ENCODE measurements at regions not wholly inside any gene's neighbourhood (a gene's known extent, or its start where the extent isn't known, plus 50 kb on each side); places are given as distances from the start of the nearest gene placed in this dataset.

DNA sequence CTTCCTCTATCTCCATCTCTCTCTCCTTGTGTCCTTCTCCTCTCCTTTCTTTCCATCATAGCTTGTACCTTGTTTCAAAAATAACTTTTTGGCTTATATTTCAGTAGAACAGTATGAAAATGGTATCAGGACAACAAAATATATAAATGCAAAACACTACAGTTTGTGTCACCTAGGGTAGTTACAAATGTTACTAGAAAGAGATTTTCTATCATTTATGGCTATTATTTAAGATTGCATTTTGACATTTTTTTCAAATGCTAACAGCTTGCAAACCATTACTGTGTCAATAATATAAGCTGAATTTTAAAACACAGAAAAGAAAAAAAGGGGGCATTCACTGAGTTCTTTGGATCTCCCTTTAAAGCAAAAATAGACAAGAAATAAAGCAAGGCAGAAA, 392.3 kb upstream of the LRRC4C start:
- ChIA-PET CTCF (ENCODE audit: partially characterized antibody) (no interaction called here), POLR2A (ENCODE audit: partially characterized antibody) (no interaction called here)
- no peak overlapping the region for H3K4me3 ChIP-seq (ENCODE audit: low read length in 2 of 2)
- Mint-ChIP-seq H3K27me3 (no peaks in the 10 kb centered on the region), H3K4me3 (no peak overlapping the region), H3K36me3 (no peaks in the 10 kb centered on the region), H3K27ac (no peak overlapping the region), H3K4me1 (no peaks in the 10 kb centered on the region), H3K9me3 (peaks cover 3 to 30% (median 17%) of the 10 kb centered on the region in 8 donors)
- no peaks in the 10 kb centered on the region for H3K36me3 ChIP-seq (ENCODE audit: insufficient read depth, low read length)
- H3K4me1 ChIP-seq (ENCODE audit: insufficient read depth, low read length): no peaks in the 10 kb centered on the region
- H3K27me3 ChIP-seq (ENCODE audit: insufficient read depth, low read length): no peaks in the 10 kb centered on the region
- DNase-seq: no peak
- peaks cover 0 to 4% of the 10 kb centered on the region in 2 donors for H3K9me3 ChIP-seq (ENCODE audit: control insufficient read depth in 1 of 2, low read length in 2 of 2)
- intact Hi-C loops (cut with micrococcal nuclease): no loop called here
- H3K27ac ChIP-seq (ENCODE audit: low read depth, low read length): no peak overlapping the region

- no peak for DNase-seq
- no peaks in the 10 kb centered on the region for H3K27me3 ChIP-seq (ENCODE audit: insufficient read depth, low read length)
- no peak overlapping the region for H3K4me3 ChIP-seq (ENCODE audit: low read length in 2 of 2)
- no peak overlapping the region for H3K4me3 Mint-ChIP-seq
- ChIA-PET CTCF (ENCODE audit: partially characterized antibody) (no interaction called here), POLR2A (ENCODE audit: partially characterized antibody) (no interaction called here)
- H3K36me3 Mint-ChIP-seq: no peaks in the 10 kb centered on the region
- no peaks in the 10 kb centered on the region for H3K4me1 ChIP-seq (ENCODE audit: insufficient read depth, low read length)
- intact Hi-C loops (cut with micrococcal nuclease): no loop called here
- H3K4me1 Mint-ChIP-seq: no peaks in the 10 kb centered on the region
- no peak overlapping the region for H3K27ac ChIP-seq (ENCODE audit: low read depth, low read length)
- H3K27ac Mint-ChIP-seq: no peak overlapping the region
- no peaks in the 10 kb centered on the region for H3K9me3 ChIP-seq (ENCODE audit: control insufficient read depth in 1 of 2, low read length in 2 of 2)
- peaks cover 0 to 20% (median 10%) of the 10 kb centered on the region in 8 donors for H3K9me3 Mint-ChIP-seq
- H3K27me3 Mint-ChIP-seq: no peaks in the 10 kb centered on the region
- H3K36me3 ChIP-seq (ENCODE audit: insufficient read depth, low read length): no peaks in the 10 kb centered on the region
Observed at GRCh38 chr11:41861838-41862237, 402.4 kb upstream of the LRRC4C start.

DNA sequence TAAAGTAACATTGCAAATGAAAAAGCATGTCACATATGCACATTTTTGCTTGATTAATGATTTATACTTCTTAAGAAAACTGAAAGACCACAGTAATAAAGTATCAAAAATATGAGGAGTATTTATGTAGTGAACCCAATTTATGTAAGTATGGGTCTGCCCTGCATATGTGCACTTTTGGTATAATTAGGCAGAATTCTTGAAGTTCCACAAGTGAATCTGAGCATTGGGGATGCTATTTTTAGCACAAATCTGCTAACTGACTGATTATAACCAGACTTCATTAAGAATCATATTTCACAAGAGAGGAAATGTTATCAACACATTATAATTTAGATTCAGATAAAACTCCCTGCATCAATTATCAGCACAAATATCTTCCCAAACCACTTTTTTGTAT, 407.1 kb upstream of the LRRC4C start:
- ChIA-PET CTCF (ENCODE audit: partially characterized antibody) (no interaction called here), POLR2A (ENCODE audit: partially characterized antibody) (no interaction called here)
- Histone ChIP-seq H3K27ac (ENCODE audit: low read depth, low read length) (no peak overlapping the region), H3K27me3 (ENCODE audit: insufficient read depth, low read length) (no peaks in the 10 kb centered on the region), H3K9me3 (ENCODE audit: control insufficient read depth in 1 of 2, low read length in 2 of 2) (no peaks in the 10 kb centered on the region), H3K36me3 (ENCODE audit: insufficient read depth, low read length) (no peaks in the 10 kb centered on the region), H3K4me3 (ENCODE audit: low read length in 2 of 2) (no peak overlapping the region), H3K4me1 (ENCODE audit: insufficient read depth, low read length) (no peaks in the 10 kb centered on the region)
- Mint-ChIP-seq H3K4me3 (no peak overlapping the region), H3K9me3 (peaks cover 0 to 10% (median 8%) of the 10 kb centered on the region in 8 donors), H3K4me1 (no peaks in the 10 kb centered on the region), H3K36me3 (no peaks in the 10 kb centered on the region), H3K27ac (no peak overlapping the region), H3K27me3 (no peaks in the 10 kb centered on the region)
- intact Hi-C loops (cut with micrococcal nuclease): no loop called here
- DNase-seq: no peak

- no peaks in the 10 kb centered on the region for H3K4me1 Mint-ChIP-seq
- no peaks in the 10 kb centered on the region for H3K27me3 ChIP-seq (ENCODE audit: insufficient read depth, low read length)
Observed at GRCh38 chr11:41868606-41869005, 409.2 kb upstream of the LRRC4C start.

GRCh38 chr11:41872426-41872825, 413.0 kb upstream of the LRRC4C start:
- H3K4me3 Mint-ChIP-seq: no peak overlapping the region
- H3K4me3 ChIP-seq (ENCODE audit: low read length in 2 of 2): no peak overlapping the region
- no peak overlapping the region for H3K27ac ChIP-seq (ENCODE audit: low read depth, low read length)
- no peaks in the 10 kb centered on the region for H3K27me3 ChIP-seq (ENCODE audit: insufficient read depth, low read length)
- no peaks in the 10 kb centered on the region for H3K36me3 Mint-ChIP-seq
- intact Hi-C loops (cut with micrococcal nuclease): no loop called here
- no peak for DNase-seq
- H3K36me3 ChIP-seq (ENCODE audit: insufficient read depth, low read length): no peaks in the 10 kb centered on the region
- H3K9me3 Mint-ChIP-seq: peaks cover 0 to 32% (median 16%) of the 10 kb centered on the region in 8 donors
- ChIA-PET CTCF (ENCODE audit: partially characterized antibody) (no interaction called here), POLR2A (ENCODE audit: partially characterized antibody) (no interaction called here)
- H3K27me3 Mint-ChIP-seq: no peaks in the 10 kb centered on the region
- H3K27ac Mint-ChIP-seq: no peak overlapping the region
- no peaks in the 10 kb centered on the region for H3K4me1 Mint-ChIP-seq
- no peaks in the 10 kb centered on the region for H3K4me1 ChIP-seq (ENCODE audit: insufficient read depth, low read length)
- no peaks in the 10 kb centered on the region for H3K9me3 ChIP-seq (ENCODE audit: control insufficient read depth in 1 of 2, low read length in 2 of 2)

More at GRCh38 chr11:41868606-41869005, 409.2 kb upstream of the LRRC4C start:
- no peak overlapping the region for H3K27ac ChIP-seq (ENCODE audit: low read depth, low read length)
- Mint-ChIP-seq H3K27me3 (no peaks in the 10 kb centered on the region), H3K27ac (no peak overlapping the region), H3K4me3 (no peak overlapping the region), H3K36me3 (no peaks in the 10 kb centered on the region), H3K9me3 (peaks cover 0 to 22% (median 14%) of the 10 kb centered on the region in 8 donors)
- intact Hi-C loops (cut with micrococcal nuclease): no loop called here
- no peaks in the 10 kb centered on the region for H3K9me3 ChIP-seq (ENCODE audit: control insufficient read depth in 1 of 2, low read length in 2 of 2)
- H3K36me3 ChIP-seq (ENCODE audit: insufficient read depth, low read length): no peaks in the 10 kb centered on the region
- POLR2A ChIA-PET (ENCODE audit: partially characterized antibody): no interaction called here
- no peak for DNase-seq
- CTCF ChIA-PET (ENCODE audit: partially characterized antibody): no interaction called here
- no peaks in the 10 kb centered on the region for H3K4me1 ChIP-seq (ENCODE audit: insufficient read depth, low read length)
- H3K4me3 ChIP-seq (ENCODE audit: low read length in 2 of 2): no peak overlapping the region

GRCh38 chr11:41872870-41873269, 413.4 kb upstream of the LRRC4C start:
- Mint-ChIP-seq H3K27me3 (no peaks in the 10 kb centered on the region), H3K4me3 (no peak overlapping the region), H3K36me3 (no peaks in the 10 kb centered on the region), H3K4me1 (no peaks in the 10 kb centered on the region), H3K27ac (no peak overlapping the region), H3K9me3 (peaks cover 0 to 35% (median 16%) of the 10 kb centered on the region in 8 donors)
- ChIA-PET CTCF (ENCODE audit: partially characterized antibody) (no interaction called here), POLR2A (ENCODE audit: partially characterized antibody) (no interaction called here)
- no peak for DNase-seq
- intact Hi-C loops (cut with micrococcal nuclease): no loop called here
- Histone ChIP-seq H3K9me3 (ENCODE audit: control insufficient read depth in 1 of 2, low read length in 2 of 2) (no peaks in the 10 kb centered on the region), H3K4me3 (ENCODE audit: low read length in 2 of 2) (no peak overlapping the region), H3K27ac (ENCODE audit: low read depth, low read length) (no peak overlapping the region), H3K4me1 (ENCODE audit: insufficient read depth, low read length) (no peaks in the 10 kb centered on the region), H3K36me3 (ENCODE audit: insufficient read depth, low read length) (no peaks in the 10 kb centered on the region), H3K27me3 (ENCODE audit: insufficient read depth, low read length) (no peaks in the 10 kb centered on the region)

DNA sequence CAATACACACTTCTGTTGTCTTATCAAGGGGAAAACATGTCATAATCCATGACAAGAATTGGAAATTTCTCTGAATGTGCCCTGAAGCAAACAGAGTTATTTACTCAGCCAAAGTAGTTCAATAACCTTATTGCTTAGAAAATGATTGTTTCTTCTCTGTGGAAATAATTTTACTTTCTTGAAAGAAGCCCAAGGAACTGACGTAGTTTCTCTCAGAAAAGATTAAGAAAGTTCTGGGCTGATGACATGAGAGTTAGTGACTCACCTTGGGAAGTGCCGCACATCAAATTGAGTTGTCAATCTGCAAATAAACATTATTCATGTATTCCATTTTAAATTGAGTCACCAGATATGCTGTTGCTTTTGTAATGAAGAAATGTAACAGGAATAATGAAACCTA, 418.6 kb upstream of the LRRC4C start:
- peaks cover 0 to 25% (median 17%) of the 10 kb centered on the region in 8 donors for H3K9me3 Mint-ChIP-seq
- intact Hi-C loops (cut with micrococcal nuclease): no loop called here
- H3K9me3 ChIP-seq (ENCODE audit: control insufficient read depth in 1 of 2, low read length in 2 of 2): peaks cover 0 to 3% of the 10 kb centered on the region in 2 donors
- no peaks in the 10 kb centered on the region for H3K4me1 ChIP-seq (ENCODE audit: insufficient read depth, low read length)
- H3K4me3 Mint-ChIP-seq: no peak overlapping the region
- no peaks in the 10 kb centered on the region for H3K36me3 ChIP-seq (ENCODE audit: insufficient read depth, low read length)
- H3K27me3 Mint-ChIP-seq: no peaks in the 10 kb centered on the region
- no peak for DNase-seq
- no peaks in the 10 kb centered on the region for H3K36me3 Mint-ChIP-seq
- H3K4me1 Mint-ChIP-seq: no peaks in the 10 kb centered on the region
- H3K4me3 ChIP-seq (ENCODE audit: low read length in 2 of 2): no peak overlapping the region
- H3K27ac ChIP-seq (ENCODE audit: low read depth, low read length): no peak overlapping the region
- ChIA-PET POLR2A (ENCODE audit: partially characterized antibody) (no interaction called here), CTCF (ENCODE audit: partially characterized antibody) (no interaction called here)
- H3K27ac Mint-ChIP-seq: no peak overlapping the region
- H3K27me3 ChIP-seq (ENCODE audit: insufficient read depth, low read length): no peaks in the 10 kb centered on the region

DNA sequence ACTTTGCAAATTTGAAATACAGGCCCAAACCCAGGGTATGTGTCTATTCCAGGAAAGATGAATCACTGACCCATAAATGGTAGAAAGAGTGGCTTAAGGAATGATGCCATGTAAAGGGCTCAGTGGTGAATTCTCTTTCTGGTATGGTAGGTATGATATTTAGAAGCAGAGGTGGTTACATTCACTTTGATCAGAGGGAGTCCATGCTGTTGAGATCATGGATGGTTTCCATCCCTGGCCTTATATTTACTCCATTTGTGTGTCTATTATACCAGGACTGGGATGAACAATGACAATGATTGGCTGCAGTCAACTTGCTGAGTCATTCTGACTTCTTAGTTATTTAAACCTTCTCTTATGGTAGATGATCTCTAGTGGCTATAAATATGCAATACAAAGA, 419.8 kb upstream of the LRRC4C start:
- H3K27ac Mint-ChIP-seq: no peak overlapping the region
- Histone ChIP-seq H3K4me1 (ENCODE audit: insufficient read depth, low read length) (no peaks in the 10 kb centered on the region), H3K27ac (ENCODE audit: low read depth, low read length) (no peak overlapping the region), H3K4me3 (ENCODE audit: low read length in 2 of 2) (no peak overlapping the region), H3K9me3 (ENCODE audit: control insufficient read depth in 1 of 2, low read length in 2 of 2) (peaks cover 0 to 3% of the 10 kb centered on the region in 2 donors), H3K27me3 (ENCODE audit: insufficient read depth, low read length) (no peaks in the 10 kb centered on the region), H3K36me3 (ENCODE audit: insufficient read depth, low read length) (no peaks in the 10 kb centered on the region)
- H3K27me3 Mint-ChIP-seq: no peaks in the 10 kb centered on the region
- intact Hi-C loops (cut with micrococcal nuclease): no loop called here
- DNase-seq: no peak
- no peak overlapping the region for H3K4me3 Mint-ChIP-seq
- ChIA-PET POLR2A (ENCODE audit: partially characterized antibody) (no interaction called here), CTCF (ENCODE audit: partially characterized antibody) (no interaction called here)
- H3K36me3 Mint-ChIP-seq: no peaks in the 10 kb centered on the region
- H3K4me1 Mint-ChIP-seq: no peaks in the 10 kb centered on the region
- H3K9me3 Mint-ChIP-seq: peaks cover 2 to 30% (median 15%) of the 10 kb centered on the region in 8 donors
